ENCODE measurements at regions not wholly inside any gene's neighbourhood (a gene's known extent, or its start where the extent isn't known, plus 50 kb on each side); places are given as distances from the start of the nearest gene placed in this dataset.

- Histone ChIP-seq H2AK5ac (ENCODE audit: low read depth, low read length) (no peak overlapping the region), H3K56ac (replicated peaks; ENCODE audit: insufficient read length, low read depth, low read length) (no peak overlapping the region), H2BK20ac (ENCODE audit: low read length) (no peak overlapping the region), H3K4ac (replicated peaks; ENCODE audit: insufficient read length, low read depth, low read length) (no peak overlapping the region), H4K8ac (ENCODE audit: extremely low read depth, insufficient read depth, low read length) (no peak overlapping the region), H2BK5ac (ENCODE audit: low read depth, low read length) (no peak overlapping the region), H3K4me3 (ENCODE audit: extremely low read depth in 1 of 4, insufficient read depth in 2 of 4, low read depth in 3 of 4, low read length in 4 of 4) (no peak overlapping the region), H2BK120ac (replicated peaks; ENCODE audit: low read depth, low read length) (no peak overlapping the region), H4K20me1 (replicated peaks in 1 of 2; ENCODE audit: control insufficient read depth in 1 of 2, insufficient read depth in 2 of 2, low read length in 2 of 2) (no peaks in the 10 kb centered on the region), H3K27me3 (replicated peaks in 1 of 4; ENCODE audit: control insufficient read depth in 3 of 4, extremely low read depth in 1 of 4, insufficient read depth in 3 of 4, low read length in 3 of 4) (no peaks in the 10 kb centered on the region), H3K18ac (ENCODE audit: extremely low read depth, low read length) (no peak overlapping the region), H3K23me2 (ENCODE audit: low read depth, low read length) (no peaks in the 10 kb centered on the region), H2BK15ac (ENCODE audit: low read length) (no peak overlapping the region), H2AFZ (ENCODE audit: low read length) (no peak overlapping the region), H4K5ac (ENCODE audit: insufficient read length, low read depth, low read length) (no peak overlapping the region), H3K4me1 (replicated peaks in 1 of 4; ENCODE audit: control insufficient read depth in 3 of 4, insufficient read depth in 4 of 4, low read length in 3 of 4) (peaks cover 0 to 8% (median 1%) of the 10 kb centered on the region in 4 experiments; a peak in 3 of 7 replicates), H3K79me2 (ENCODE audit: control insufficient read depth in 1 of 2, insufficient read depth in 2 of 2, low read length in 2 of 2) (no peaks in the 10 kb centered on the region), H3K36me3 (ENCODE audit: control insufficient read depth in 2 of 4, insufficient read depth in 4 of 4, low read length in 3 of 4) (no peaks in the 10 kb centered on the region), H4K91ac (replicated peaks; ENCODE audit: insufficient read length, low read length) (no peak overlapping the region), H3K23ac (ENCODE audit: insufficient read length) (no peak overlapping the region), H3K27ac (ENCODE audit: low read depth, low read length) (no peak overlapping the region), H2BK12ac (ENCODE audit: low read depth, low read length) (no peak overlapping the region), H3K79me1 (ENCODE audit: low read depth, low read length) (no peaks in the 10 kb centered on the region), H3K9me3 (ENCODE audit: insufficient read depth in 2 of 2, low read depth in 1 of 2, low read length in 1 of 2) (peaks cover 5 to 9% of the 10 kb centered on the region in 2 experiments; a peak in 2 of 4 replicates), H3K4me2 (ENCODE audit: insufficient read depth in 1 of 2, low read depth in 2 of 2, low read length in 2 of 2) (no peak overlapping the region), H3K14ac (ENCODE audit: insufficient read length) (no peak overlapping the region), H3K9ac (replicated peaks in 1 of 4; ENCODE audit: extremely low read depth in 1 of 4, low read depth in 3 of 4, low read length in 3 of 4) (no peak overlapping the region)
- FAIRE-seq: no peak
- TF ChIP-seq PHF8 (conservative IDR thresholded peaks at IDR 0.05; ENCODE audit: low read depth, low read length) (no peak), CBX5 (IDR thresholded peaks at IDR 0.05; ENCODE audit: low read depth, low read length) (no peak), KDM4A (IDR thresholded peaks at IDR 0.05; ENCODE audit: low read depth, low read length, severe bottlenecking) (no peak), E2F6 (IDR thresholded peaks at IDR 0.05) (no peak), CHD1 (IDR thresholded peaks at IDR 0.05; ENCODE audit: low read depth, low read length) (no peak), HDAC6 (IDR thresholded peaks at IDR 0.05; ENCODE audit: low read depth, low read length) (no peak), BRCA1 (IDR thresholded peaks at IDR 0.05; ENCODE audit: low read depth, low read length) (no peak), RXRA (IDR thresholded peaks at IDR 0.05; ENCODE audit: insufficient read depth, low read depth, low read length) (no peak), CBX8 (IDR thresholded peaks at IDR 0.05; ENCODE audit: borderline replicate concordance, low read depth, low read length) (no peak), CTBP2 (IDR thresholded peaks at IDR 0.05; ENCODE audit: borderline replicate concordance, insufficient read depth, insufficient read length, low read length) (no peak), SIRT6 (IDR thresholded peaks at IDR 0.05; ENCODE audit: low read length) (no peak), CHD2 (IDR thresholded peaks at IDR 0.05; ENCODE audit: low read length) (no peak), TAF7 (optimal IDR thresholded peaks at IDR 0.05; ENCODE audit: borderline replicate concordance, low read depth, low read length) (no peak), RNF2 (IDR thresholded peaks at IDR 0.05; ENCODE audit: borderline replicate concordance, low read depth, low read length, missing control alignments, poor library complexity, severe bottlenecking) (no peak)
- CTCF ChIA-PET (ENCODE audit: partially characterized antibody): interaction anchor here (1.0 kb wide), 1 partner anchor 17 kb away, joined by 3 read pairs; no protein-coding TSS in a partner anchor
- DNase-seq (ENCODE audit: low read depth in 1 of 2, low spot score in 2 of 2): no peak
- 88% methylated on average over 3 of the region's 3 CpGs; no CpG with 5 or more reads in 1 of the 2 experiments for WGBS, 2 experiments (ENCODE audit: extremely low coverage in 1 of 2, insufficient coverage in 1 of 2, insufficient read length in 1 of 2, insufficient replicate concordance in 2 of 2, low coverage in 1 of 2, low lambda C conversion rate in 2 of 2, missing lambda C conversion rate in 1 of 2)
- POLR2A ChIA-PET (ENCODE audit: partially characterized antibody): no interaction called here
Observed at GRCh38 chr4:38290366-38290765, 330.2 kb downstream of the PTTG2 start.
